GM19035 (cell line): ENCODE measurements at regions not wholly inside any gene's neighbourhood (a gene's known extent, or its start where the extent isn't known, plus 50 kb on each side); places are given as distances from the start of the nearest gene placed in this dataset.
"Not testable (repeated sequence)": the region's sequence is repeated elsewhere in the genome, so short reads cannot be mapped to it uniquely, and the experiment has no call there.

ENCODE experiments used
- ATAC-seq: cut with Tn5 transposase; IDR thresholded peaks from one replicate; pipeline ENCODE4 v1.9.1; 2021; ENCODE audit not compliant: unreplicated experiment

GRCh38 chr3:145316253-145316652, 844.7 kb downstream of the PLOD2 start:
- ATAC-seq, result not testable (repeated sequence)

GRCh38 chr3:145326666-145327065, 834.3 kb downstream of the PLOD2 start:
- no peak for ATAC-seq

DNA sequence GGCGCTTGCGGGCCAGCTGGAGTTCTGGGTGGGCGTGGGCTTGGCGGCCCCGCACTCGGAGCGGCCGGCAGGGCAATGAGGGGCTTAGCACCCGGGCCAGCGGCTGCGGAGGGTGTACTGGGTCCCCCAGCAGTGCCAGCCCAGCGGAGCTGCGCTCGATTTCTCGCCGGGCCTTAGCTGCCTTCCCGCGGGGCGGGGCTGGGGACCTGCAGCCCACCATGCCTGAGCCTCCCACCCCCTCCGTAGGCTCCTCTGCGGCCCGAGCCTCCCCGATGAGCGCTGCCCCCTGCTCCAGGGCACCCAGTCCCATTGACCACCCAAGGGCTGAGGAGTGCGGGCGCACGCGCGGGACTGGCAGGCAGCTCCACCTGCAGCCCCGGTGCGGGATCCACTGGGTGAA, 827.6 kb downstream of the PLOD2 start:
- ATAC-seq, result not testable (repeated sequence)

- no peak for ATAC-seq
These were observed 827.1 kb downstream of the PLOD2 start for GRCh38 chr3:145333931-145334330.

- ATAC-seq, result no peak
These were observed 805.8 kb downstream of the PLOD2 start for GRCh38 chr3:145355206-145355605.

- ATAC-seq, result no peak
These were observed 803.5 kb downstream of the PLOD2 start for GRCh38 chr3:145357453-145357852.

- no peak for ATAC-seq
These were observed 801.9 kb downstream of the PLOD2 start for GRCh38 chr3:145359040-145359439.

DNA sequence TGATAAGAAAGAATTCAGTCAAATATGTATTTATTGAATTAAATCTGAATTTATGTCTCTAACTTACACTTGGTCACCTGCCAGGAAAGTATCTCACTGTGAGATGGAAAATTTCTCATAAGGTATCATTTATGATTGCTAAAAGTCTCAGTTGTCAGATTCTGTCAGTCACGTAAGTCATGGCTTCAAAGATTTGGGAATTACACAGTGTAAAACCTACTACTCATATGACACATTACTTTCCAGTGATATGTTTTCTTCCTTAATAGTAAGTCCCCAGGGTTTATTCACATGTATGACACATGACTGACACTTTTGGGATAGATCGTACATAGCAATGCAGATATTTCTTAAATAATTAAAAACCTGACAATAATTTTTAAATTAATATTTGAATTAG, 792.2 kb downstream of the PLOD2 start:
- no peak for ATAC-seq

DNA sequence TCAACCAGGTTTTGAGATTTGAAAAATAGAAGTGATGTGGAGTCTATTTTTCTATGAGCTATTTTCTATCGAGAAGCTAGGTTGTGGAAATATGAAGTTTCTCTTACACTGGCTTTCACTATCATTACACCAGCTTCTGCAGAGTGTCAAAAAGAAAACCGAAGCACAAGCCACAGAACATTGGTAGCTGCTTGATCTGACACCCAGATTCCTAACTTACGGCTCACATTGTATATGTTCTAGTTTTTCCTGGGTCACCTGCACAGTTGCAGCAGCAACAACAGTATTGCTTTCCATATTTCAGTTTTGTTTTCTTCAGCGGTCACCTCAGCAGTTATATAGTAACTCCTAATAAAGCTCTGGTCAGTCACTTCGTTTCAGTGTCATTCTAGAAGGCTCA, 790.1 kb downstream of the PLOD2 start:
- no peak for ATAC-seq

- no peak for ATAC-seq
These were observed 783.7 kb downstream of the PLOD2 start for GRCh38 chr3:145377301-145377700.

DNA sequence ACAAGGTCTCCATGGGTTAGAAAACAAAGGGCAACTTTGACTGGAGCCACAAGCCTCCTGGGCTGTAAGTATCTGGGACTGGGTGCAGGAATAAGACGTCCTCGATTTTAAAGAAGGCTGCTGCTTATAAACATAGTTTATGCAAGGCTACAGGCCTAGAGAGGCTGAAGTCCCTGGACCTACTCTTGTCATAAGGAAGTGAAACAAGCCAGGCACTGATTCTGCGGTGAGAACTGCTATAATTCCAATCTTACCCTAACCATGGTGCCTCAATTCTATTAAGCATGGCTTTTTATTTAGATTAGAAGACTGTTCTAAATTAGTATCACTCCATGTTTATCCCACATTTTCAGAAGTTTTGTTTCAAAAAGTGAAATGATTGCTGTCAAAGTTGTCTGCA, 777.6 kb downstream of the PLOD2 start:
- no peak for ATAC-seq

GRCh38 chr3:145384307-145384706, 776.7 kb downstream of the PLOD2 start:
- no peak for ATAC-seq

GRCh38 chr3:145387211-145387610, 773.8 kb downstream of the PLOD2 start:
- no peak for ATAC-seq

DNA sequence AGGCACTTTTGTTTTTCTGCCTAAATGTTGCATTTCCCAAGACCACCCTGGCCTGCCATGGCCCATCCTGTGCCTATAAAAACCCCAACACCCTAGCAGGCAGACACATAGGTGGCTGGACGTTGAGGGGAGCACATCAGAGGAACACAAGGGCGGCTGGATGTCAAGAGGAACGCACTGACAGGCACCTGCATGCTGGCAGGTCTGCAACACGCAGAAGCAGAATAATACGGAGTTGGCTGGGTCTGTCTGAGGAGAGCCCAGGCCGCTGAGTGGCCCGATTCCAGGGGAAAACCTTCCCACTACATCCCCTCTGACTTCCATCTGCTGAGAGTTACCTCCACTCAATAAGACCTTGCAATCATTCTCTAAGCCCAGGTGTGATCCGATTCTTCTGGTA, 765.6 kb downstream of the PLOD2 start:
- no peak for ATAC-seq

DNA sequence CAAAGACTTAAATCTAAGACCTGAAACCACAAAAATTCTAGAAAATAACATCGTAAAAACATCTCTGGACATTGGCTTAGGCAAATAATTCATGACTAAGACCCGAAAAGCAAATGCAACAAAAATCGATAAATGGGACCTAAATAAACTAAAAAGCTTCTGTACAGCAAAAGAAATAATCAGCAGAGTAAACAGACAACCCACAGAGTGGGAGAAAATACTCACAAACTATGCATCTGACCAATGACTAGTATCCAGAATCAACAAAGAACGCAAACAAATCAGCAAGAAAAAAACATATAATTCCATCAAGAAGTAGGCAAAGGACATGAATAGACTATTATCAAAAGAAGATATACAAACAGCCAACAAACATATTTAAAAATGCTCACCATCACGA, 749.4 kb downstream of the PLOD2 start:
- ATAC-seq, result no peak

GRCh38 chr3:145417678-145418077, 743.3 kb downstream of the PLOD2 start:
- no peak for ATAC-seq

GRCh38 chr3:145422556-145422955, 738.4 kb downstream of the PLOD2 start:
- no peak for ATAC-seq

DNA sequence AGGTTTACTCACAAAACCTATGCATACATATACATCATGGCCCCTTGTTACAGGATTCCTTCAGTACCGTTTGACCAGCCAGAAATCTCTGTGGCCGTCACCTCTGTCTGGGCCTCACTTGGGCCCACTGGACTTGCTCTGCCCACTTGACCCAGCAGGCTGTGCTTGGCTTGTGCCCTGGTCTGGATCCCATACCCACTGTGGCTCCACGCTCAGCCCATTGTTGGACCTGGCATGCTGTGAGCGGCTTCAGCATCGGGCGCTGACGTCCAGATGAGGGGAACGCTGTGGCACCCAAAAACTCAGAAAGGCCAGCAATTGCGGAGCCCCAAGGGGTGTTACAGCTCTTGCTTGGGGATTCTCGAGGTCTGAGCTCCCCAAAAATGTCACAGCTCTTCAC, 733.6 kb downstream of the PLOD2 start:
- ATAC-seq, result no peak

- ATAC-seq, result no peak
These were observed 731.4 kb downstream of the PLOD2 start for GRCh38 chr3:145429546-145429945.

DNA sequence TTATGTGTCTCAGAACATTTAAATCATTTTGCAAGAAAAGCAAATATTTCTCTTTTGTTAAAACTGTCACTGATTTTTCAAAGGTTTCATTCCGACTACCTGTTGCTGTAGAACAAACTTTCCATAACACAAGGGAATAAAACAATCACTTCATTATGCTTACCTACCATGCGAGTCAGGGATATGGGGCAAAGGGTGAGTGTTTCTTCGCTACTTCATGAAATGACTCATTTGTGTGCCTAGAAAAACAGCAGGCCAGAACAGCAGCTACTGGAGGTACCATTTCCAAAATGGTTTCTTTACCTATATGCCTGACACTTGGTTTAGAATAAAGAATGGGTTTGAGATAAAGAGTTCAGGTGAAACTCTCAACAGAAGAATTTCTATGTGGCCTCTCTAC, 712.5 kb downstream of the PLOD2 start:
- no peak for ATAC-seq

GRCh38 chr3:145450018-145450682, 710.8 kb downstream of the PLOD2 start:
- ATAC-seq, result no peak

GRCh38 chr3:145457825-145458552, 703.0 kb downstream of the PLOD2 start:
- no peak for ATAC-seq

DNA sequence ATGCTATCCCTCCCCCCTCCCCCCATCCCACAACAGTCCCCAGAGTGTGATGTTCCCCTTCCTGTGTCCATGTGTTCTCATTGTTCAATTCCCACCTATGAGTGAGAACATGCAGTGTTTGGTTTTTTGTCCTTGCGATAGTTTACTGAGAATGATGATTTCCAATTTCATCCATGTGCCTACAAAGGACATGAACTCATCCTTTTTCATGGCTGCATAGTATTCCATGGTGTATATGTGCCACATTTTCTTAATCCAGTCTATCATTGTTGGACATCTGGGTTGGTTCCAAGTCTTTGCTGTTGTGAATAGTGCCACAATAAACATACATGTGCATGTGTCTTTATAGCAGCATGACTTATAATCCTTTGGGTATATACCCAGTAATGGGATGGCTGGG, 701.3 kb downstream of the PLOD2 start:
- ATAC-seq, result not testable (repeated sequence)
